OCI-LY1 (cell line): ENCODE measurements at regions not wholly inside any gene's neighbourhood (a gene's known extent, or its start where the extent isn't known, plus 50 kb on each side); places are given as distances from the start of the nearest gene placed in this dataset.

Experiments used
- EZH2 ChIP-seq: fragments of 200-600 bp; sonication (generic), shearing (Covaris generic); IDR thresholded peaks from 2 replicates; pipeline ENCODE4 v1.8.0; 2017; ENCODE audit warnings: borderline replicate concordance, mixed run types, mild to moderate bottlenecking, antibody characterized with exemption, low read length, moderate library complexity, mixed read lengths
- TF ChIP-seq, protein P1 (sequence below): fragments of 200-600 bp; sonication (generic), shearing (Covaris generic); IDR thresholded peaks from 2 replicates; pipeline ENCODE4 v1.5.1; 2017; ENCODE audit warnings: mild to moderate bottlenecking, antibody characterized with exemption, low read length, moderate library complexity, mixed read lengths

GRCh38 chr17:77688369-77688768, 270.1 kb upstream of the TNRC6C start:
- TF ChIP-seq, protein P1, sequence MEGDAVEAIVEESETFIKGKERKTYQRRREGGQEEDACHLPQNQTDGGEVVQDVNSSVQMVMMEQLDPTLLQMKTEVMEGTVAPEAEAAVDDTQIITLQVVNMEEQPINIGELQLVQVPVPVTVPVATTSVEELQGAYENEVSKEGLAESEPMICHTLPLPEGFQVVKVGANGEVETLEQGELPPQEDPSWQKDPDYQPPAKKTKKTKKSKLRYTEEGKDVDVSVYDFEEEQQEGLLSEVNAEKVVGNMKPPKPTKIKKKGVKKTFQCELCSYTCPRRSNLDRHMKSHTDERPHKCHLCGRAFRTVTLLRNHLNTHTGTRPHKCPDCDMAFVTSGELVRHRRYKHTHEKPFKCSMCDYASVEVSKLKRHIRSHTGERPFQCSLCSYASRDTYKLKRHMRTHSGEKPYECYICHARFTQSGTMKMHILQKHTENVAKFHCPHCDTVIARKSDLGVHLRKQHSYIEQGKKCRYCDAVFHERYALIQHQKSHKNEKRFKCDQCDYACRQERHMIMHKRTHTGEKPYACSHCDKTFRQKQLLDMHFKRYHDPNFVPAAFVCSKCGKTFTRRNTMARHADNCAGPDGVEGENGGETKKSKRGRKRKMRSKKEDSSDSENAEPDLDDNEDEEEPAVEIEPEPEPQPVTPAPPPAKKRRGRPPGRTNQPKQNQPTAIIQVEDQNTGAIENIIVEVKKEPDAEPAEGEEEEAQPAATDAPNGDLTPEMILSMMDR, result no peak
- no peak for TF ChIP-seq EZH2
